GM21390 (cell line): ENCODE measurements at regions not wholly inside any gene's neighbourhood (a gene's known extent, or its start where the extent isn't known, plus 50 kb on each side); places are given as distances from the start of the nearest gene placed in this dataset.
"Not testable (repeated sequence)": the region's sequence is repeated elsewhere in the genome, so short reads cannot be mapped to it uniquely, and the experiment has no call there.

Experiments used
- ATAC-seq: cut with Tn5 transposase; IDR thresholded peaks from one replicate; pipeline ENCODE4 v1.9.1; 2021; ENCODE audit not compliant: unreplicated experiment

DNA sequence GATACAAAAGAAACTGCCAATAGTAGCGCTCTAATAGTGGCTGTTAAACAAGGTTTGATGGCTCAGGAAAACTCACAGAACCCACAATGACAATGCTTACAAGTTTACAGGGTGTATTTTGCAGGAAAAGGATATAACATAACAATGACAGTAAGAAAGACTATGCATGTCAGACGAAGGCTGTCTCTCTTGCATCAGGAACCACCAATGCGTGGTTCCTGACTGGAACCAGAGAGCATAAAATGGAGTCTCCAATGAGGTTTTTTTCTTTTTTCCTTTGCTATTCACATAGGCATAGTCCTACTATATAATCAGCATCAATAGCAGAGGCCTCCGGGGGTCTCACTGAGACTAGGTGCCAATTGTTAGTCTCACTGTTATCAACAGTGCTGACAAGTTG is 120.4 kb upstream of the STEAP1 start:
- no peak for ATAC-seq

DNA sequence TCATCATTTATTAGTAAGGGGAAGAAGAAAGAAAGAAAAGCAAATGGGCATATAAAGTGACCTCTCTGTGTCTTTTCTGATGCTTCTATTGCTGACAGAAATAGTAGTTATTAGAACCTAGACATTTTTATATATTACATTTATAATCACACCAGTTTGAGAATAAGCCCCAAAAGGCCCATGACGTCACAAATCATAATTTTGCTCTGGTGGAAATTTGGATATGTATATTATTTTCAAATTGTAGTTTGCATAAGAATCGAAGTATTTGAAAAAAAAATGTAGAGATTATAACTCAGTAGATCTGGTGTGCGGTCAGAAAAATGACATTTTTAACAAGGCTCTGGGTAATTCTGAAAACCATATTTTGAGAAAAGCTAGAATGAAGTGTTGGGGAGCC is 101.2 kb upstream of the STEAP1 start:
- ATAC-seq, result no peak

DNA sequence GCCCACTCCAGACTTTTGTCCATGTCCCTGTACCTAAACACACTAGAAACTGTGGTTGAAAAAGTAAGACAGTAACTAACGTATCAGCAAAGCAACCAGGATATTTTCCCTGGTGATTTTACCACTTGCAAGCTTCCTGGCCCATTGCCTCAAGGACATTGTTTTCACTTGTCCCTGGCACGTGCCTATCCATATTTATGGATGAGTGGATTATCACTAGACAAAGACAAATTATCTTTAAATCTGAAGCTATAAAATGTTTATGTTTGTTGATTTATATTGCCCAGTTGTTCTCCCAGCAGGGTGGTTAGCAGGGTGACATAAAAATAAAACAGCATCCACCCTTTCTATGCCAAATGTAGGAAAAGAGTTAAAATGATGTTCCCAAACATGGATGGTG is 93.2 kb upstream of the STEAP1 start:
- no peak for ATAC-seq

DNA sequence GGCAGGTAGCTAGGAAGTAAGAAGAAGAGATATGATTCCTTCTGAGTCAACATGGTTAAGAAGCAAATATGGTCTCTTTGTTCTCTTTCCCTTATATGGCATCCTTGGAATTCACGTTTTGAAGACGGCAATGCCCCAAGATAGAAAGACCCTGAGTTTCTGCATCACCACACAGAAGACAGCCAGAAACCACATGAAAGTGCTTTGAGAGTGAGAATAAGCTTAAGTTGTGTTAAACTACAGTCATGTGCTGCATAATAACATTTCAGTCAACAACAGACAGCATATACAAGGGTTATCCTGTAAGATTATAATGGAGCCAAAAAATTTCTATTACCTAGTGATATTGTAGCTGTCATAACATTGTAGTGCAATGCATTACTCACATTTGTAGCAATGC is 89.9 kb upstream of the STEAP1 start:
- ATAC-seq, result no peak

DNA sequence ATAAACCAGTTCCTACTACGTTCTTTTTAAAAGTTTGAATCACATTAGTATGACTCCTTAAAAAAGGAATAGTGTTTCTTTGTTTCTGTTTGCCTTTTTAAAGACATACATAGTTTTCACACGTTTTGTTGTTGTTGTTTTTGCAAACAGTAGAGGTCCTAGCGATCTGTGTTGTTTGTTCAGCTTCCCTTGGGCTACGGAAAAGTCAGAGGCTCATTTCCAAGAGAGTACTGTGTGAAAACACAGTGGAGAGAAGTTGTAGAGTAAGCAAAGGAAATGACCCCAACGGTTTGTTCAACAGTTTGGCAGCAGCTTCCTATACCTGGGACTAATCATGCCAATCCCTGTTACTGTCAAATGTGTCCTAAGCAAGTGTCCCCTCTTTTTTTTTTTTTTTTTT is 87.1 kb upstream of the STEAP1 start:
- ATAC-seq, result no peak

DNA sequence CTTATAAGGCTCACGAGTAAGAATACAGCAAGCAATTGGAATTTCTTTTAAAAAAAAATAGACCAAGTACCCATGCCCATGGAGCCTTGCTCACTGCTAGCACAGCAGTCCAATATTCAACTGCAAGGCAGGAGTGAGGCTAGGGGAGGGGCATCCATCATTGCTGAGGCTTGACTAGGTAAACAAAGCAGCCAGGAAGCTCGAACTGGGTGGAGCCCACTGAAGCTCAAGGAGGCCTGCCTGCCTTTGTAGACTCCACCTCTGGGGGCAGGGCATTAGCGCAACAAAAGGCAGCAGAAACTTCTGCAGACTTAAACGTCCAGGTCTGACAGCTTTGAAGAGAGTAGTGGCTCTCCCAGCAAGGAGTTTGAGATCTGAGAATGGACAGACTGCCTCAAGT is 84.0 kb upstream of the STEAP1 start:
- not testable (repeated sequence) for ATAC-seq

DNA sequence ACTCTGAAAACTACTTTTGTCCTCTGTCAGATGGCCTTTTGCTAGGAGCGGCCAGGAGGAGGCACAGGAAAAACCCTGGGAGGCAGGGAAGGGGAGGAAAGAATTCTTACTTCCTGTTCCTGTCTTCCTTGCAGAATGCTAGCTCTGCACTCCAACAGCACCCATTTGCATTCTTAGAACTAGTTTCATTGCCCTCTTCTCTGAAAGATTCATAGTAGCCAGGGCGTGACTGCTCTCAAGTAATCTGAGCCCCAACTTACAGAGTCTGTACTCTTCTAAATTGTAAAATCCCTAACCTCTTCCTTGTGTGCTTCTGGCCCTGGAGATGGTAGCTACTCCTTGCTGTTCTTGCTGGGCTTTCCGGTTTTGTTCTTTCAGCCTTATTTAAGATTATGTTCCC is 75.3 kb upstream of the STEAP1 start:
- no peak for ATAC-seq

DNA sequence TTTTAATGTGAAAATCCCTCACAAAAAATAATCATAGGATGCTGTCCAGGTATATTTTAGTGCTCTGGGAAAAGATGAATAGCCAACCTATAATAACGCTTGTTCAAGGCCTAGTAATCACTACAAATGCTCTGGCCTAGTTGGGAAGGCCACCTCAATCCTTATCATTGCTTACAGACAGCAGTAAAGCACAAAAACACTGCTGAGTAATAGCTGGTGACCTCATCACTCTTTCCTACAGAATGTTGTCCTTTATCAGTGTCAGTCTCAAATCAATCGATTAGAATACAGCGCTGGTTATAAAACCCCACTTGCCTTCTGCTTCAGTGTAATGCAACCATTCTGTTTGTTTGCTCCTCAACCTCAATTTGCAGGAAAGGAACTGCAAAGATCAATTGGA is 72.6 kb upstream of the STEAP1 start:
- ATAC-seq, result no peak

DNA sequence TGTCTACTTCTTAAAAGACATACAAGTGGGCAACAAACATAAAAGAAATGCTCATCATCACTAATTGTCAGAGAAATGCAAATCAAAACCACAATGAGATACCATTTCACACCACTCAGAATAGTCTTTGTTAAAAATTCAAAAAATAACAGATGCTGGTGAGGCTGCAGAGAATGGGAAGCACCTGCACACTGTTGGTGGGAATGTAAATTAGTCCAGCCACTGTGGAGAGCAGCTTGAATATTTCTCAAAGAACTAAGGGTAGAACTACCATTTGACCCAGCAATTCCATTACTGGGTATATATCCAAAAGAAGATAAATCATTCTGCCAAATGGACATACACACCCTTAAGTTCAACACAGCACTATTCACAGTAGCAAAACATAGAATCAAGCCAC is 61.8 kb upstream of the STEAP1 start:
- ATAC-seq, result no peak

DNA sequence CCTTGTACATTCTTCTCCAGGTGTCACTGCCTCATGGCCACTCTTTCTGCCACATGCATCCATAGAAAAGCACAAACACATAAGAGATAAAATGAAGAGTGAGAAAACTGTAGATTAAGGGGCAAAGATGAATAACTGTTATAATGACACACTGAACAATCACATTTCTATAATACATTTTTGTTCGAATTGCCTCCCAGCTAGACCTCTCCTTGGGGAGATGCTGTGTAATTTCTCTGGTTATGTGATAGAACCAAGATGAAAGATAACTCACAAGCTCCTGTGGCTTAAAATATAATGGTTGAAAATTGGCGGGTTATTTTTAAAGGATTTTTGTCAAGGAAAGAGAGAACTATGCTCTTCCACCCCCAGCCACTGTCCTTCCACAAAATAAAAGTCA is 60.2 kb upstream of the STEAP1 start:
- ATAC-seq, result no peak
